KMS-11 (cell line): ENCODE measurements at regions not wholly inside any gene's neighbourhood (a gene's known extent, or its start where the extent isn't known, plus 50 kb on each side); places are given as distances from the start of the nearest gene placed in this dataset.

Experiments
- H2AFZ ChIP-seq: fragments of 200-600 bp; sonication (generic); 2 replicates; pipeline ENCODE4 v1.6.1; 2016; ENCODE audit warnings: antibody characterized with exemption, mixed run types, low read depth
- H3K27ac ChIP-seq: fragments of 200-600 bp; sonication (generic); 2 replicates; pipeline ENCODE4 v1.6.1; 2016; ENCODE audit warnings: mild to moderate bottlenecking, mixed run types
- H3K27me3 ChIP-seq: fragments of 200-600 bp; sonication (generic); 2 replicates; pipeline ENCODE4 v1.6.1; 2017; ENCODE audit warnings: mild to moderate bottlenecking, low read depth, mixed run types, moderate library complexity; ENCODE audit not compliant: insufficient read depth
- H3K36me3 ChIP-seq: fragments of 200-600 bp; sonication (generic); 2 replicates; pipeline ENCODE4 v1.6.1; 2017; ENCODE audit warnings: mild to moderate bottlenecking, mixed run types; ENCODE audit not compliant: insufficient read depth
- H3K4me1 ChIP-seq: fragments of 200-600 bp; sonication (generic); 2 replicates; pipeline ENCODE4 v1.6.1; 2016; ENCODE audit warnings: mild to moderate bottlenecking, low read depth, mixed run types; ENCODE audit not compliant: poor library complexity, severe bottlenecking
- H3K4me2 ChIP-seq: fragments of 200-600 bp; sonication (generic); 2 replicates; pipeline ENCODE4 v1.7.0; 2016; ENCODE audit warnings: mild to moderate bottlenecking, mixed run types
- H3K4me3 ChIP-seq: fragments of 200-600 bp; sonication (generic); IDR thresholded peaks from 2 replicates; pipeline ENCODE4 v1.6.1; 2017; ENCODE audit warnings: low read depth, low read length, mixed read lengths; ENCODE audit not compliant: insufficient read depth
- H3K79me2 ChIP-seq: fragments of 200-600 bp; sonication (generic); 2 replicates; pipeline ENCODE4 v1.6.1; 2016; ENCODE audit warnings: low read depth, mixed run types; ENCODE audit not compliant: insufficient read depth
- H3K9ac ChIP-seq: fragments of 200-600 bp; sonication (generic); 2 replicates; pipeline ENCODE4 v1.6.1; 2016; ENCODE audit warnings: mild to moderate bottlenecking, mixed run types
- H4K20me1 ChIP-seq: fragments of 200-600 bp; sonication (generic); 2 replicates; pipeline ENCODE4 v1.6.1; 2016; ENCODE audit warnings: mild to moderate bottlenecking, mixed run types; ENCODE audit not compliant: insufficient read depth
- CTCF ChIP-seq: fragments of 200-600 bp; sonication (generic); conservative IDR thresholded peaks from 2 replicates; pipeline ENCODE4 v1.6.1; 2017; ENCODE audit warnings: low read depth, mild to moderate bottlenecking, antibody characterized with exemption, low read length, moderate library complexity, mixed read lengths

DNA sequence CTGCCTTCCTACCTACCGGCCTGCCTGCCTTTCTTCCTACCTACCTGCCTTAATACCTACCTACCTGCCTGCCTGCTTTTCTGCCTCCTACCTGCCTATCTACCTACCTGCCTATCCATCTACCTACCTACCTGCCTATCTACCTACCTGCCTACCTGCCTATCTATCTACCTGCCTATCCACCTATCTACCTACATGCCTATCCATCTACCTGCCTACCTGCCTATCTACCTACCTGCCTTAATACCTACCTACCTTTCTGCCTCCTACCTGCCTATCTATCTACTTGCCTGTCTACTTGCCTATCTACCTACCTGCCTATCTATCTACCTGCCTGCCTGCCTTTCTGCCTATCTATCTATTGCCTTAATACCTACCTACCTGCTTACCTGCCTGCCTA, 383.8 kb upstream of the PSMD7 start:
- no peaks in the 10 kb centered on the region for H3K27me3 ChIP-seq
- H3K9ac ChIP-seq, result no peak overlapping the region
- no peak overlapping the region for H3K27ac ChIP-seq
- no peak overlapping the region for H2AFZ ChIP-seq
- no peak overlapping the region for H3K4me3 ChIP-seq
- no peaks in the 10 kb centered on the region for H3K36me3 ChIP-seq
- no peaks in the 10 kb centered on the region for H3K4me1 ChIP-seq
- no peak overlapping the region for H3K4me2 ChIP-seq
- TF ChIP-seq CTCF, result no peak
- no peaks in the 10 kb centered on the region for H3K79me2 ChIP-seq
- H4K20me1 ChIP-seq, result no peaks in the 10 kb centered on the region

GRCh38 chr16:73912281-73912680, 384.3 kb upstream of the PSMD7 start:
- Histone ChIP-seq H2AFZ (no peak overlapping the region), H3K27me3 (no peaks in the 10 kb centered on the region), H4K20me1 (no peaks in the 10 kb centered on the region), H3K4me3 (no peak overlapping the region), H3K4me1 (no peaks in the 10 kb centered on the region), H3K27ac (no peak overlapping the region), H3K4me2 (no peak overlapping the region), H3K79me2 (no peaks in the 10 kb centered on the region), H3K9ac (no peak overlapping the region), H3K36me3 (no peaks in the 10 kb centered on the region)
- no peak for TF ChIP-seq CTCF

DNA sequence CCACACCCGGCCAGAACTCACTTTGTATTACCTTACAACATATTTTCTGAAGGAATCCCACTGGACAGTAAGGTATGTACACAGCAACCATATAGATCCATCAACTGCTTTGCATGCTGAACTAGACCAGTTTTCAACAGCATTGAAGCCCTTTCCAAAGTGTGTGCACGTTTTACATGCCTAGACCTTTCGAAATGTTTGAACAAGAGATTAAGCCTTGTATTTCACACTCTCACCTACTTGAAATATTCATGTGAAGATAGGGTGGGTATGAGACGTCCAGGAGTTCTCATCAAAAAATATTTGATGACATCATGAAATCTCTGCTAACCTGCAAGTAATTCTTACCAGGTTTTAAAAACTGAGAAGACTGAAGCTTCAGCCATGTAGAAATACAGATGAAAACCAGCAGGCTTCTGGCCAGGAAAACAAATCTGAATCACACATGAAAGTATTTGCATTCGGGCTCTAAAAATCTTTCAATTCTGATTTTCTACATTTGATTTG, 387.0 kb upstream of the PSMD7 start:
- Histone ChIP-seq H3K27me3 (no peaks in the 10 kb centered on the region), H4K20me1 (no peaks in the 10 kb centered on the region), H3K4me1 (no peaks in the 10 kb centered on the region), H3K4me3 (no peak overlapping the region), H3K79me2 (no peaks in the 10 kb centered on the region), H3K4me2 (no peak overlapping the region), H3K9ac (no peak overlapping the region), H3K36me3 (no peaks in the 10 kb centered on the region), H2AFZ (no peak overlapping the region), H3K27ac (no peak overlapping the region)
- no peak for TF ChIP-seq CTCF

DNA sequence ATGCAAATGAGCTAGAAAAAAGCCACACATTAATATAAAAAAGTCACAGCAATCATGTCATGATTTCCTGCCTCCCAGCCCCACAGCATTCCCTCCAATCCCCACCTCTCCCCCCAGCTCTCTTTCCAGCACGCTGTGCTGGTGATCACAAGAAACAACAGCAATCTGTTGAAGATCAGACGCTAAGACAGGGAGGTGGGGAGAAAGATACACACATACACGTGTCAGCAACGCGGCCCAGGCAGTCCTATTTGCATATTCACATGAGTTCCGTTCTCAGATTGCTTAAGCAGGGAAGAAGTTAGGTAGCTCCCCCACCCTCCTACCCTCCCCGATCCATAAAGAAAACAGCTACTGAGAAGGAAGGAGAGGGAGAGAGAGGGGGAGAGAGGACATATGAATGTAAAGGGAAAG, 405.5 kb upstream of the PSMD7 start:
- no peak for TF ChIP-seq CTCF
- H2AFZ ChIP-seq, result no peak overlapping the region
- no peak overlapping the region for H3K27ac ChIP-seq
- no peak overlapping the region for H3K4me2 ChIP-seq
- H3K9ac ChIP-seq, result no peak overlapping the region
- no peaks in the 10 kb centered on the region for H4K20me1 ChIP-seq
- no peak overlapping the region for H3K4me3 ChIP-seq
- no peaks in the 10 kb centered on the region for H3K79me2 ChIP-seq
- H3K27me3 ChIP-seq, result no peaks in the 10 kb centered on the region
- no peaks in the 10 kb centered on the region for H3K36me3 ChIP-seq
- no peaks in the 10 kb centered on the region for H3K4me1 ChIP-seq
